GM12878 (cell line): ENCODE measurements at regions not wholly inside any gene's neighbourhood (a gene's known extent, or its start where the extent isn't known, plus 50 kb on each side); places are given as distances from the start of the nearest gene placed in this dataset.

ENCODE experiments used
- ATAC-seq: fragments of 200-7000 bp; cut with Tn5 transposase; 3 replicates; pipeline ENCODE4 v1.9.1; 2020; ENCODE audit warnings: mild to moderate bottlenecking, moderate library complexity
- BruUV-seq: library from RNA; stranded (reverse); fragments of 400-500 nt; replicated peaks from 2 replicates; lab custom pipeline; 2021; lab: Mats Ljungman, UMichigan
- CTCF ChIA-PET: fragments of 300-600 bp; sonication (Branson Sonifier 250); formaldehyde crosslinking; extraction: SDS; loops from one replicate; lab custom pipeline; 2021; ENCODE audit warnings: inconsistent platforms; lab: Yijun Ruan, JAX
- POLR2A ChIA-PET: fragments of 350-600 bp; formaldehyde crosslinking; extraction: SDS; loops from one replicate; lab custom pipeline; 2021; ENCODE audit warnings: inconsistent platforms; lab: Charles Lee
- RAD21 ChIA-PET: fragments of 300-600 bp; sonication (Branson Sonifier 250); formaldehyde crosslinking; loops from one replicate; lab custom pipeline; 2023; ENCODE audit warnings: antibody characterized with exemption; ENCODE audit not compliant: unreplicated experiment; lab: Charles Lee
- SMC1A ChIA-PET: fragments of 300-600 bp; sonication (Branson Sonifier 250); formaldehyde crosslinking; loops from one replicate; lab custom pipeline; 2023; ENCODE audit not compliant: unreplicated experiment, uncharacterized antibody; lab: Charles Lee
- DNase-seq: peaks from one replicate; pipeline ENCODE4 v3.0.0-alpha.2; 2011; ENCODE audit warnings: low read depth, low spot score
- FAIRE-seq: peaks from 3 replicates; lab custom pipeline; 2011; peaks lifted over from hg19 to GRCh38; lab: Jason Lieb, UNC
- H2AFZ ChIP-seq: 2 replicates; pipeline ENCODE4 v1.6.0; 2011; ENCODE audit warnings: low read depth, low read length, control low read depth; ENCODE audit not compliant: control insufficient read depth
- H3K27ac ChIP-seq: 2 replicates; pipeline ENCODE4 v1.5.1; 2011; ENCODE audit warnings: control low read depth; ENCODE audit not compliant: control insufficient read depth, insufficient read depth
- H3K27me3 ChIP-seq, 2 experiments: replicated peaks in 1 of 2; 2 replicates each; pipeline versions ENCODE4 v1.6.0 to v1.6.1; 2011; ENCODE audit warnings: low read length in 1 of 2; ENCODE audit not compliant: control insufficient read depth in 2 of 2, insufficient read depth in 2 of 2
- H3K36me3 ChIP-seq, 2 experiments: 2 replicates each; pipeline ENCODE4 v1.5.1; 2011; ENCODE audit warnings: low read length in 1 of 2; ENCODE audit not compliant: control insufficient read depth in 2 of 2, insufficient read depth in 2 of 2
- H3K4me1 ChIP-seq: 2 replicates; pipeline ENCODE4 v1.6.1; 2011; ENCODE audit warnings: mild to moderate bottlenecking, low read length, moderate library complexity, mixed read lengths; ENCODE audit not compliant: control insufficient read depth, insufficient read depth
- H3K4me2 ChIP-seq: 2 replicates; pipeline ENCODE4 v1.6.0; 2011; ENCODE audit warnings: control low read depth; ENCODE audit not compliant: control insufficient read depth, insufficient read depth
- H3K4me3 ChIP-seq: fragments of 200-600 bp; sonication (generic); 2 replicates; pipeline ENCODE4 v1.5.1; 2016
- H3K79me2 ChIP-seq: 2 replicates; pipeline ENCODE4 v1.6.0; 2011; ENCODE audit warnings: low read length; ENCODE audit not compliant: control insufficient read depth, insufficient read depth
- H3K9ac ChIP-seq: 2 replicates; pipeline ENCODE4 v1.8.0; 2011; ENCODE audit warnings: low read length, control low read depth, mixed read lengths; ENCODE audit not compliant: control insufficient read depth, insufficient read depth
- H3K9me3 ChIP-seq: replicated peaks from 3 replicates; pipeline ENCODE4 v1.5.1; 2011; ENCODE audit warnings: mild to moderate bottlenecking, low read length; ENCODE audit not compliant: control insufficient read depth, insufficient read depth
- H4K20me1 ChIP-seq: 2 replicates; pipeline ENCODE4 v1.6.0; 2011; ENCODE audit not compliant: control insufficient read depth, insufficient read depth
- ASH2L ChIP-seq: fragments of 300-600, 200-600 bp; sonication (generic); IDR thresholded peaks from 2 replicates; pipeline ENCODE4 v1.6.1; 2017; ENCODE audit warnings: low read depth, mild to moderate bottlenecking, borderline replicate concordance
- CREM ChIP-seq: IDR thresholded peaks from 2 replicates; pipeline ENCODE4 v1.6.1; 2014; ENCODE audit warnings: antibody characterized with exemption, low read depth
- JUNB ChIP-seq: IDR thresholded peaks from 2 replicates; pipeline ENCODE4 v1.6.1; 2016; ENCODE audit warnings: antibody characterized with exemption, mild to moderate bottlenecking
- MTA2 ChIP-seq: fragments of 450-650 bp; IDR thresholded peaks from 2 replicates; pipeline ENCODE4 v1.6.1; 2016; ENCODE audit warnings: low read depth, mild to moderate bottlenecking, moderate library complexity
- NFYA ChIP-seq: IDR thresholded peaks from 2 replicates; pipeline ENCODE4 v1.6.1; 2011; ENCODE audit warnings: low read depth, mild to moderate bottlenecking, low read length, improper control_type of control experiment, borderline replicate concordance
- NR2C1 ChIP-seq: fragments of 450-650 bp; IDR thresholded peaks from 2 replicates; pipeline ENCODE4 v1.6.1; 2017; ENCODE audit warnings: antibody characterized with exemption, mild to moderate bottlenecking, moderate library complexity
- POLR2AphosphoS5 ChIP-seq: IDR thresholded peaks from 2 replicates; pipeline ENCODE4 v1.6.1; 2011; ENCODE audit warnings: mild to moderate bottlenecking, low read length, inconsistent platforms
- RAD51 ChIP-seq: fragments of 450-650 bp; IDR thresholded peaks from 2 replicates; pipeline ENCODE4 v1.6.1; 2016; ENCODE audit warnings: moderate library complexity, mild to moderate bottlenecking, inconsistent platforms
- SIX5 ChIP-seq: IDR thresholded peaks from 2 replicates; pipeline ENCODE4 v1.6.1; 2011; ENCODE audit warnings: mild to moderate bottlenecking, low read depth, low read length, moderate library complexity; ENCODE audit not compliant: severe bottlenecking
- STAT1 ChIP-seq: fragments of 450-650 bp; conservative IDR thresholded peaks from 2 replicates; pipeline ENCODE4 v1.6.1; 2014; ENCODE audit warnings: antibody characterized with exemption, mild to moderate bottlenecking
- ZNF207 ChIP-seq: fragments of 450-650 bp; IDR thresholded peaks from 2 replicates; pipeline ENCODE4 v1.6.1; 2014; ENCODE audit warnings: antibody characterized with exemption, mild to moderate bottlenecking, borderline replicate concordance
- WGBS: methylation state at CpG from one replicate; pipeline ENCODE4 v1.1.6; 2016; ENCODE audit warnings: low lambda C conversion rate; ENCODE audit not compliant: insufficient replicate concordance, insufficient coverage; ENCODE audit errors: missing lambda C conversion rate; 5-methylcytosine and 5-hydroxymethylcytosine counted together
- in situ Hi-C: fragments of 300-500 bp; cut with MboI; formaldehyde crosslinking; loops from 9 replicates; pipeline ENCODE4 v1.14.3; 2018; ENCODE audit warnings: mixed read lengths
- intact Hi-C: fragments of 100-400 bp; cut with micrococcal nuclease; formaldehyde crosslinking; loops from one replicate; pipeline ENCODE4 v1.14.2; 2022; ENCODE audit not compliant: unreplicated experiment
- TF ChIP-seq, protein P1 (sequence below): IDR thresholded peaks from 2 replicates; pipeline ENCODE4 v1.6.1; 2012; ENCODE audit warnings: low read depth, low read length, improper control_type of control experiment

DNA sequence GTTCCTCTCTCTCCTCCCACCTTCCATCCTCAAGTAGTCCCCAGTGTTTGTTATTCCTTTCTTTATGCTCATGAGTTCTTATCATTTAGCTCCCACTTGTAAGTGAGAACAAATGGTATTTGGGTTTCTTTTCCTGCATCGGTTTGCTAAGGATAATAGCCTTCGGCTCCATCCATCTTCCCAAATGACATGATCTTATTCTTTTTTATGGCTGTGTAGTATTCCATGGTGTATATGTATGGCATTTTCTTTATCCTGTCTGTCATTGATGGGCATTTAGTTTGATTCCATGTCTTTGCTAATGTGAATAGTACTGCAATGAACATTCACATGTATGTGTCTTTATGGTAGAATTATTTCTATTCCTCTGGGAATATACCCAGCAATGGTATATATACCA, 62.4 kb upstream of the CFAP161 start:
- Histone ChIP-seq H3K27ac (no peak overlapping the region), H2AFZ (no peak overlapping the region), H3K79me2 (no peaks in the 10 kb centered on the region), H4K20me1 (no peaks in the 10 kb centered on the region), H3K27me3 (no peaks in the 10 kb centered on the region), H3K4me2 (no peak overlapping the region), H3K9me3 (no peaks in the 10 kb centered on the region), H3K4me1 (no peaks in the 10 kb centered on the region), H3K9ac (no peak overlapping the region), H3K36me3 (no peaks in the 10 kb centered on the region), H3K4me3 (no peak overlapping the region)
- SMC1A ChIA-PET = interaction anchor here (1.0 kb wide), 1 partner anchor 39 kb away, joined by 4 read pairs; no protein-coding TSS in a partner anchor
- no peak for TF ChIP-seq RAD51
- DNase-seq = no peak
- CTCF ChIA-PET = interaction anchor here (1.1 kb wide), 1 partner anchor 20 kb away, joined by 3 read pairs; no protein-coding TSS in a partner anchor
- ATAC-seq = no peak
- RAD21 ChIA-PET = no interaction called here
- FAIRE-seq = no peak
- WGBS = 89% methylated on average over 2 of the region's 2 CpGs
- intact Hi-C loops (no loop called here), in situ Hi-C loops (no loop called here)
- POLR2A ChIA-PET = no interaction called here
- no TSS peak for BruUV-seq

DNA sequence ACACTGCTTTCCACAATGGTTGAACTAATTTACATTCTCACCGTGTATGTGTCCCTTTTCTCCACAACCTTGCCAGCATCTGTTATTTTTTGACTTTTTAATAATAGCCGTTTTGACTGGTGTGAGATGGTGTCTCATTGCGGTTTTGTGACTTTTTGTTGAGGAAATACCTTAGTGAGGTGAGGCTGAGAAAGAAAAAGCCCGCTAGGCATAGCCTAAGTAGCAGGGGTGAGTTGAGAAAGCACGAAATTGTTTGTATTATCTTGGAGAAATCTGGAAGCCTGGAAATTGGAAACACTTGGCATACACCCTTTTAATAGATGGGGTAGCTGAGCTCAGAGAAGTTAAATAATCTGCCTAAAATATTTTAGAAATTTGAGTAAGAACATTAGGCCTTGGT, 61.5 kb upstream of the CFAP161 start:
- DNase-seq (no peak), ATAC-seq (no peak), FAIRE-seq (no peak)
- ChIA-PET SMC1A (interaction anchor here (0.7 to 1.0 kb wide), 2 partner anchors 39 to 135 kb away, joined by 3 to 4 read pairs; no protein-coding TSS in a partner anchor), CTCF (no interaction called here), RAD21 (no interaction called here), POLR2A (no interaction called here)
- in situ Hi-C loops = no loop called here
- Histone ChIP-seq H2AFZ (no peak overlapping the region), H3K9me3 (no peaks in the 10 kb centered on the region), H3K4me3 (no peak overlapping the region), H4K20me1 (no peaks in the 10 kb centered on the region)
- 30% methylated on average over 5 of the region's 5 CpGs for WGBS
- TF ChIP-seq JUNB (no peak), STAT1 (no peak), CREM (no peak), SIX5 (no peak), NR2C1 (no peak), ASH2L (no peak), MTA2 (no peak), ZNF207 (no peak), NFYA (no peak), POLR2AphosphoS5 (no peak)
- TF ChIP-seq, protein P1, sequence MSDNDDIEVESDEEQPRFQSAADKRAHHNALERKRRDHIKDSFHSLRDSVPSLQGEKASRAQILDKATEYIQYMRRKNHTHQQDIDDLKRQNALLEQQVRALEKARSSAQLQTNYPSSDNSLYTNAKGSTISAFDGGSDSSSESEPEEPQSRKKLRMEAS = no peak
- TF ChIP-seq, all 136 proteins: peak for 0
- no peak overlapping the region for H3K27ac ChIP-seq
- H3K9ac ChIP-seq = no peak overlapping the region
- BruUV-seq = no TSS peak
- H3K4me1 ChIP-seq = no peaks in the 10 kb centered on the region
- H3K27me3 ChIP-seq = no peaks in the 10 kb centered on the region
- intact Hi-C loops = no loop called here
- no peaks in the 10 kb centered on the region for H3K36me3 ChIP-seq
- no peaks in the 10 kb centered on the region for H3K79me2 ChIP-seq
- no peak overlapping the region for H3K4me2 ChIP-seq
